Body of pancreas (tissue), 4 donors: ENCODE measurements at regions not wholly inside any gene's neighbourhood (a gene's known extent, or its start where the extent isn't known, plus 50 kb on each side); places are given as distances from the start of the nearest gene placed in this dataset.

Experiments
- CTCF ChIP-seq, 7 experiments: fragments of 450-650 bp in 4 of 7; fragments of 200-600 bp in 3 of 7; sonication (generic) in 3 of 7; IDR thresholded peaks; one replicate each; pipeline ENCODE4 v1.5.1; 2016 to 2019; ENCODE audit warnings: antibody characterized with exemption in 7 of 7
- POLR2A ChIP-seq, 3 donors: fragments of 450-650 bp; IDR thresholded peaks; one replicate each; pipeline ENCODE4 v1.6.1; 2016; ENCODE audit warnings: antibody characterized with exemption in 3 of 3, mild to moderate bottlenecking in 2 of 3

- TF ChIP-seq CTCF (IDR thresholded peaks at IDR 0.05) (no peak), POLR2A (IDR thresholded peaks at IDR 0.05) (no peak)
Measured at GRCh38 chr7:113454597-113455169, 336.3 kb upstream of the SMIM30 start.
